HEK293 (cell line): ENCODE measurements at regions not wholly inside any gene's neighbourhood (a gene's known extent, or its start where the extent isn't known, plus 50 kb on each side); places are given as distances from the start of the nearest gene placed in this dataset.

Source experiments
- CTCF ChIA-PET: fragments of 350-600 bp; formaldehyde crosslinking; extraction: SDS; loops from one replicate; lab custom pipeline; 2021; ENCODE audit warnings: antibody characterized with exemption; lab: Yijun Ruan, JAX
- POLR2A ChIA-PET: fragments of 300-600 bp; formaldehyde crosslinking; extraction: SDS; loops from one replicate; lab custom pipeline; 2020; ENCODE audit warnings: antibody characterized with exemption, inconsistent platforms; lab: Yijun Ruan, JAX
- H3K27ac ChIP-seq: fragments of 200-500 bp; sonication (Bioruptor generic); 2 replicates; pipeline ENCODE4 v1.5.1; 2014; ENCODE audit warnings: low read depth, low read length, control low read depth, inconsistent platforms; ENCODE audit errors: extremely low read depth
- H3K36me3 ChIP-seq, 2 experiments: fragments of 200-500 bp in 1 of 2; sonication (Bioruptor generic) in 1 of 2; 1 replicate in 1 of 2; 2 replicates in 1 of 2; pipeline ENCODE4 v1.5.1; 2014 to 2017; ENCODE audit warnings: inconsistent platforms in 2 of 2, low read length in 2 of 2; ENCODE audit not compliant: control insufficient read depth in 2 of 2, insufficient read depth in 1 of 2
- H3K4me1 ChIP-seq: fragments of 200-500 bp; sonication (Bioruptor generic); 2 replicates; pipeline ENCODE4 v1.5.1; 2014; ENCODE audit warnings: mild to moderate bottlenecking, low read length, inconsistent platforms; ENCODE audit not compliant: control insufficient read depth, insufficient read depth
- H3K4me3 ChIP-seq: 2 replicates; pipeline ENCODE4 v1.5.1; 2011; ENCODE audit warnings: low read depth, mild to moderate bottlenecking, control low read depth, low read length, moderate library complexity
- H3K9me3 ChIP-seq: fragments of 200-500 bp; sonication (Bioruptor generic); 2 replicates; pipeline ENCODE4 v1.5.1; 2014; ENCODE audit warnings: low read depth, low read length, inconsistent platforms; ENCODE audit not compliant: control insufficient read depth, insufficient read depth
- GLI2 ChIP-seq: fragments of 450-650 bp; formaldehyde crosslinking; IDR thresholded peaks from 2 replicates; pipeline ENCODE4; 2017; ENCODE audit warnings: missing biosample characterization, missing genetic modification characterization, low read depth, borderline replicate concordance
- IKZF3 ChIP-seq: fragments of 450-650 bp; IDR thresholded peaks from 2 replicates; pipeline ENCODE4 v1.5.0; 2018; ENCODE audit warnings: missing biosample characterization, mild to moderate bottlenecking, missing genetic modification characterization, moderate library complexity
- KLF9 ChIP-seq: fragments of 450-650 bp; formaldehyde crosslinking; IDR thresholded peaks from 2 replicates; pipeline ENCODE4 v1.5.1; 2016; ENCODE audit warnings: missing biosample characterization, missing genetic modification characterization, low read depth
- MZF1 ChIP-seq: fragments of 450-650 bp; formaldehyde crosslinking; IDR thresholded peaks from 2 replicates; pipeline ENCODE4 v1.5.1; 2017; ENCODE audit warnings: missing biosample characterization, missing genetic modification characterization, borderline replicate concordance
- SCRT1 ChIP-seq: fragments of 450-650 bp; formaldehyde crosslinking; IDR thresholded peaks from 2 replicates; pipeline ENCODE4 v1.5.1; 2016; ENCODE audit warnings: missing biosample characterization, missing genetic modification characterization, borderline replicate concordance
- SCRT2 ChIP-seq: fragments of 450-650 bp; formaldehyde crosslinking; IDR thresholded peaks from 2 replicates; pipeline ENCODE4 v1.5.1; 2016; ENCODE audit warnings: missing biosample characterization, missing genetic modification characterization
- ZBTB21 ChIP-seq: fragments of 450-650 bp; formaldehyde crosslinking; IDR thresholded peaks from 2 replicates; pipeline ENCODE4 v1.5.1; 2017; ENCODE audit warnings: missing biosample characterization, missing genetic modification characterization
- ZNF10 ChIP-seq: fragments of 450-650 bp; formaldehyde crosslinking; IDR thresholded peaks from 2 replicates; pipeline ENCODE4 v1.5.1; 2017; ENCODE audit warnings: missing biosample characterization, missing genetic modification characterization
- ZNF140 ChIP-seq: fragments of 450-650 bp; formaldehyde crosslinking; IDR thresholded peaks from 2 replicates; pipeline ENCODE4 v1.5.1; 2016; ENCODE audit warnings: missing biosample characterization, missing genetic modification characterization
- ZNF157 ChIP-seq: fragments of 450-650 bp; formaldehyde crosslinking; IDR thresholded peaks from 2 replicates; pipeline ENCODE4 v1.5.1; 2016; ENCODE audit warnings: missing biosample characterization, missing genetic modification characterization
- ZNF223 ChIP-seq: fragments of 450-650 bp; formaldehyde crosslinking; IDR thresholded peaks from 2 replicates; pipeline ENCODE4 v1.5.1; 2016; ENCODE audit warnings: missing biosample characterization, missing genetic modification characterization
- ZNF239 ChIP-seq: fragments of 450-650 bp; formaldehyde crosslinking; IDR thresholded peaks from 2 replicates; pipeline ENCODE4 v1.5.1; 2016; ENCODE audit warnings: missing biosample characterization, missing genetic modification characterization
- ZNF280D ChIP-seq: fragments of 450-650 bp; formaldehyde crosslinking; IDR thresholded peaks from 2 replicates; pipeline ENCODE4 v1.5.1; 2016; ENCODE audit warnings: missing biosample characterization, missing genetic modification characterization
- ZNF292 ChIP-seq: fragments of 450-650 bp; formaldehyde crosslinking; IDR thresholded peaks from 2 replicates; pipeline ENCODE4 v1.5.1; 2016; ENCODE audit warnings: low read depth, missing biosample characterization, missing genetic modification characterization, borderline replicate concordance
- ZNF473 ChIP-seq: fragments of 450-650 bp; formaldehyde crosslinking; IDR thresholded peaks from 2 replicates; pipeline ENCODE4 v1.5.1; 2017; ENCODE audit warnings: missing biosample characterization, missing genetic modification characterization
- ZNF48 ChIP-seq: fragments of 450-650 bp; formaldehyde crosslinking; IDR thresholded peaks from 2 replicates; pipeline ENCODE4 v1.5.1; 2016; ENCODE audit warnings: missing biosample characterization, missing genetic modification characterization
- ZNF549 ChIP-seq: fragments of 450-650 bp; IDR thresholded peaks from 2 replicates; pipeline ENCODE4 v1.5.1; 2018; ENCODE audit warnings: missing biosample characterization, missing genetic modification characterization, mild to moderate bottlenecking, inconsistent platforms, moderate library complexity
- ZNF621 ChIP-seq: fragments of 450-650 bp; formaldehyde crosslinking; IDR thresholded peaks from 2 replicates; pipeline ENCODE4 v1.5.1; 2017; ENCODE audit warnings: missing biosample characterization, missing genetic modification characterization
- ZNF701 ChIP-seq: fragments of 450-650 bp; formaldehyde crosslinking; IDR thresholded peaks from 2 replicates; pipeline ENCODE4 v1.5.1; 2016; ENCODE audit warnings: missing biosample characterization, missing genetic modification characterization
- ZNF785 ChIP-seq: fragments of 450-650 bp; formaldehyde crosslinking; IDR thresholded peaks from 2 replicates; pipeline ENCODE4 v1.5.1; 2016; ENCODE audit warnings: missing biosample characterization, missing genetic modification characterization
- ZNF837 ChIP-seq: fragments of 450-650 bp; formaldehyde crosslinking; IDR thresholded peaks from 2 replicates; pipeline ENCODE4 v1.5.1; 2016; ENCODE audit warnings: missing biosample characterization, missing genetic modification characterization
- TF ChIP-seq, protein P1 (sequence below): fragments of 450-650 bp; IDR thresholded peaks from 2 replicates; pipeline ENCODE4 v1.5.1; 2018; ENCODE audit warnings: missing biosample characterization, mild to moderate bottlenecking, missing genetic modification characterization

DNA sequence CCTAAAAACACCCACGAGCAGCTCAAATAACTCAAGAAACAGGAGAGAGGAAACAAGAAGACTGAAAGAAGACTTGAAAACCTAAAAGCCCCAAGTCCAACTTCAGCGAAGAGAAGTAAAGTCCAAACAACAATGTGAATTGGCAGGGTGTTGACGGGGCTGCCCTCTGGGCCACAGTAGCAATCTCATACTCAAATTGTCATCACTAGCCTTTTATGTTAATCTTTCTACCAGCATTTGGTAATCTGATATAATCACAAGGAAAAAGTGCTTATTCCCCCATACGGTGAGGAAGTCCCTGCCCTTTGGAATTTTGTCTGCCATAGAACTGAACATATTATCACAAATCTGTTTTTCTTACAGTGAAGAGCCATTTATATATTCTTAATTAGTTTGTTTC is 51.5 kb upstream of the IFNE start:
- TF ChIP-seq IKZF3 (tag by site-specific recombination) (no peak), ZNF48 (tag by site-specific recombination) (no peak), ZNF10 (no peak), SCRT1 (tag by site-specific recombination) (no peak), MZF1 (tag by site-specific recombination) (no peak)
- TF ChIP-seq, protein P1, sequence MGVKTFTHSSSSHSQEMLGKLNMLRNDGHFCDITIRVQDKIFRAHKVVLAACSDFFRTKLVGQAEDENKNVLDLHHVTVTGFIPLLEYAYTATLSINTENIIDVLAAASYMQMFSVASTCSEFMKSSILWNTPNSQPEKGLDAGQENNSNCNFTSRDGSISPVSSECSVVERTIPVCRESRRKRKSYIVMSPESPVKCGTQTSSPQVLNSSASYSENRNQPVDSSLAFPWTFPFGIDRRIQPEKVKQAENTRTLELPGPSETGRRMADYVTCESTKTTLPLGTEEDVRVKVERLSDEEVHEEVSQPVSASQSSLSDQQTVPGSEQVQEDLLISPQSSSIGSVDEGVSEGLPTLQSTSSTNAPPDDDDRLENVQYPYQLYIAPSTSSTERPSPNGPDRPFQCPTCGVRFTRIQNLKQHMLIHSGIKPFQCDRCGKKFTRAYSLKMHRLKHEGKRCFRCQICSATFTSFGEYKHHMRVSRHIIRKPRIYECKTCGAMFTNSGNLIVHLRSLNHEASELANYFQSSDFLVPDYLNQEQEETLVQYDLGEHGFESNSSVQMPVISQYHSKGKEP (tag by site-specific recombination), result no peak
- TF ChIP-seq, all 188 proteins: peak for 0
- no peaks in the 10 kb centered on the region for H3K9me3 ChIP-seq
- CTCF ChIA-PET, result interaction anchor here (0.5 to 1.2 kb wide), 2 partner anchors 42 to 93 kb away, joined by 3 read pairs; no protein-coding TSS in a partner anchor
- H3K4me1 ChIP-seq, result no peaks in the 10 kb centered on the region
- peaks cover 0 to 3% of the 10 kb centered on the region in 2 experiments; a peak in 2 of 3 replicates for H3K36me3 ChIP-seq
- POLR2A ChIA-PET, result no interaction called here
- no peak overlapping the region for H3K4me3 ChIP-seq
- H3K27ac ChIP-seq, result no peak overlapping the region

GRCh38 chr9:21535396-21535795 is 53.3 kb upstream of the IFNE start:
- no peaks in the 10 kb centered on the region; a peak in 1 of 3 replicates for H3K36me3 ChIP-seq
- H3K4me1 ChIP-seq, result no peaks in the 10 kb centered on the region
- H3K27ac ChIP-seq, result no peak overlapping the region
- H3K4me3 ChIP-seq, result no peak overlapping the region
- no peaks in the 10 kb centered on the region for H3K9me3 ChIP-seq
- CTCF ChIA-PET, result interaction anchor here (1.5 kb wide), 1 partner anchor 253 kb away, joined by 4 read pairs; no protein-coding TSS in a partner anchor
- TF ChIP-seq ZNF223 (no peak), ZNF473 (tag by site-specific recombination) (no peak), ZNF140 (tag by site-specific recombination) (no peak), ZBTB21 (tag by site-specific recombination) (no peak), ZNF239 (tag by site-specific recombination) (no peak), KLF9 (tag by site-specific recombination) (no peak), ZNF837 (no peak), ZNF621 (tag by site-specific recombination) (no peak), SCRT2 (no peak), ZNF292 (no peak), ZNF157 (no peak), ZNF785 (no peak), ZNF549 (tag by site-specific recombination) (no peak), ZNF280D (tag by site-specific recombination) (no peak), GLI2 (tag by site-specific recombination) (no peak), ZNF701 (no peak)
- POLR2A ChIA-PET, result no interaction called here
